NCI-H526 treated with DMSO at 0.1 percent for 48 hours (cell line): ENCODE measurements at regions not wholly inside any gene's neighbourhood (a gene's known extent, or its start where the extent isn't known, plus 50 kb on each side); places are given as distances from the start of the nearest gene placed in this dataset.

Experiments used
- DNase-seq: peaks from one replicate; lab custom pipeline; 2025; lab: John Stamatoyannopoulos, UW

GRCh38 chr22:48348855-48349254 is 1478.8 kb downstream of the BRD1 start:
- DNase-seq, result no peak

DNA sequence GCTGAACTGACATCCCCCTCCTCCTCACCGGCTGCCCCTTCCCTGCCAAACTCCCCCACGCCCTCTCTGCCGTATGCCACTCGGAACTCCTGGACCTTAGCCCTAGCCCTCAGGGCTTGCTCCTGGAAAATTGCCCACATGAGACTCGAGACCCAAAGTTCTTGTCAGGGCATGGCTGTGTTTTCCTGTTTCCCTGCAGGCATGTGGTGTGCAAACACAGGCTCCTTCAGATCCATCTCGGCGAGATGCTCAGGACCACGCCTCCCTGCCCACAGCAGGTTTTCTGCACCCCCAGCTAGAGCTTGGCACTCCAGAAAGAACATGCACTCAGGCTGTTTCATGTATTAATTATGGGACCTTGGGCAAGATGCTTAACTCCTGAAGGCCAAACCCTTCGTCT is 1480.4 kb downstream of the BRD1 start:
- DNase-seq, result no peak

GRCh38 chr22:48346911-48347310 is 1480.8 kb downstream of the BRD1 start:
- no peak for DNase-seq

DNA sequence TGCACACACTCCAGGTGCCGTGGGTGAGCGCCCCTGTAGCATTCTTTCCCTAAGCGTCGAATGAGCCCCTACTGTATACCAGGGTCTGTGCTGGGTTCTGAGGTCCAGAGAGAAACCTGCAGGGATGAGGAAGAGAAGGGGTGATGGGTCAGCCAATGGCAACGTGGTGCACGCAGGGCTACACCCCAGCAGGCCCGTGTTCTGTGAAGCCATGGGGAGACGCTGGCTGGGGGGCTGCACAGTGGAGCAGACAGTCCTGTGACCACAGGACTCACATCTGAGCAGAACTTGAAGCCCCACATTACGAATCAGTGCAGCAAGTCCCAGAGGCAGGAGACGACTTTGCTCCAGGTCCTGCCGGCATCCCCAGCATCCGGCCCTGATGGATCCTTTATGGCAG is 1481.4 kb downstream of the BRD1 start:
- DNase-seq, result no peak

- no peak for DNase-seq
These were observed 1482.0 kb downstream of the BRD1 start for GRCh38 chr22:48345631-48346030.

DNA sequence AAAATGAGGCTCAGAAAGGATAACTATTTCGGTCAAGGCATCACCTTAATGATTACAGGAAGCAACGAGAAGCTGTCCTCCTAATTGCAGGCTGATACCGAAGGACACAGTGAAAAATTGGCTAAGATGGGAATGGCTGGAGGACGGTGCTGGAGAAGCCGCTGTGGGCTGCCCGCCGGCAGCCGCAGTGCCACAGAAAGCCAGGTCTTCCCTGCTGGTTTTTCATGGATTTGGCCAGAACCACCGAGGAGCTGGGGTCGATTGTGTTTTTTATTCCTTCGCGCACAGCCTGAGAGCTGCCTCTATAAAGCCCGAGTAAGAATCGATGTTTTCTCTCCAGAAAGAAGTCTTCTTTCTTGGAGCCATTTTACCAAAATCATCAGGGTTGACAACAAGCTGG is 1484.2 kb downstream of the BRD1 start:
- no peak for DNase-seq

DNA sequence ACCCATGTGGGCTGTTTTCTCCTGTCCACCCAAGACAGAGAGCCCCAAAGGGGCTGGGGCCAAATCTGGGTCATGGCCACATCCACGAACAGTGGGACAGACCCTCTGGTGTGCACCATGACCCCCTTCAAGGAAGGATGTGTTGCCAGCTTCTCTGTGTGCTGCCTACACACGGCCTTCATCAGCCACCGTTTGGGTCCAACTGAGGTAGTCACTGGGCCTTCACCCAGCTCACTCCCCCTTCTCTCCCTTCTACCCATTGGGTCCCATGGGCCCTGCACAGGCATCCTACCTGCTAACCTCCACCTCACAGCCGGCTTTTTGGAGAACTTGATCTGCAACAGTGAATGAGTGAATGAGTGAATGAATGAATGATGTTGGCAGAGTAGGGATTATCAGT is 1484.9 kb downstream of the BRD1 start:
- no peak for DNase-seq

GRCh38 chr22:48342016-48342415 is 1485.7 kb downstream of the BRD1 start:
- DNase-seq, result no peak

DNA sequence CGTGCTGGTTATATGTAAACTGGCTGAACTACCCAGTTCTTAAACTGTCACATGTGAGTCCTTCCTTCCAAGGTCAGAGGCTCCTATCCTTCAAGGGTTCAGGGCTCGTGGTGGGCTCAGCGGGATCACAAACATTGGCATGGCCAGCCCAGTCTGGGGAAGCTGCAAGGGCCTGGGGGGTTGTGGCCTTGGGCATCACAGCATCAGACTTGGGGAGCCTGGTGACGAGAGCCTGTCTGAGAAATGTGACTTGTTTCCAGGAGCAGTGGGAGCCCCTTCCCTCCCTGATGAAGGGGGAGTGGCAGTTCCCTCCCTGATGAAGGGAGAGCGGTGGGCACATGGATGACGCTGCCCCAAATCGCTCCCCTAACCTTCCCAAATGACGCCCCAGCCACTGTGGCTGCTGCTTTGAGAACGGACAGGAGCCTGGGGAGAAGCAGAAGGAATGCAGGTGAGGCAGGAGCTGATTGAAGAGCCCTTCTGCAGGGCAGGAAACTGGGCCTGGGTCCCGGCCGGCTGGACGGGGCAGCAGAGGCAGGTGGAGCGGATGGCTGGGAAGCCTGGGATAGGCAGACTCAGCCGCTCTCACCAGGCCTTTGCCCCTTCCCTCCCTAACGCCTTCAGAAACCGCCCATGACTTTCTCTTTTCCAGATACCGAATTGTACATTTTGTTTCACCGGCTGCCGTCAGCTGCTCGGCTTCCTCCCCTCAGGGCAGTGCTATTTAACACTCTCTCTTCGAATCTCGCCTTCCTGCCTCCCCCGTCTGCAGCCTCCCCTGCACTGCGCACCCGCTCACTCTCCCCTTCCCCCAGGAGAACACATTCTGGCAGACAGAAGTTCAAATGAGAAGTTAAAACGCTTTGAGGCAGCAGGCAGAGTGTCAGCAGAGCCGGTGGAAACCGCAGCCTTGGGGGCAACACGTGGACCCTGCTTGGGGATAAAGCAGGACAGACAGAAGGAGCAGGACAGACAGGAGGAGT is 1486.7 kb downstream of the BRD1 start:
- no peak for DNase-seq

DNA sequence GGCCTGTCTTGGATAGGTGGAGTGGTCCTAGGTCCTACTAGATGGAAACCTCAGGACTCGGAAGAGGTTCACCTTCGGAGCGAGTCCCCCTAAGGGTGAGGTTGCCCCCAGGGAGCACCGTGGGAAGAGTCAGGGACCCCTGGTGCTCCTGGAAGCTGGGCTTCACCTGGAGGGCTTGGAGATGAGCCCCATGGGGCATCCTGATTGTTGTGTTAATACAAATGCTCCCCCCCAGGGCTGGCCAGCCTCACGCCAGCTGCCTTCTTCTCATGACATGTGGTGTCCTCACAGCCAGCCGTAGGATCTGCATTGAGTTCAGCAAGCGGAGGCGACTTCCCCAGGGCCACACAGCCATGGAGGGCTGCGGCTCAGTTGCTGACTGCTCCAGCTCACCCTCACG is 1487.5 kb downstream of the BRD1 start:
- no peak for DNase-seq

- no peak for DNase-seq
These were observed 1488.6 kb downstream of the BRD1 start for GRCh38 chr22:48338793-48339705.

GRCh38 chr22:48337957-48338792 is 1489.5 kb downstream of the BRD1 start:
- no peak for DNase-seq

DNA sequence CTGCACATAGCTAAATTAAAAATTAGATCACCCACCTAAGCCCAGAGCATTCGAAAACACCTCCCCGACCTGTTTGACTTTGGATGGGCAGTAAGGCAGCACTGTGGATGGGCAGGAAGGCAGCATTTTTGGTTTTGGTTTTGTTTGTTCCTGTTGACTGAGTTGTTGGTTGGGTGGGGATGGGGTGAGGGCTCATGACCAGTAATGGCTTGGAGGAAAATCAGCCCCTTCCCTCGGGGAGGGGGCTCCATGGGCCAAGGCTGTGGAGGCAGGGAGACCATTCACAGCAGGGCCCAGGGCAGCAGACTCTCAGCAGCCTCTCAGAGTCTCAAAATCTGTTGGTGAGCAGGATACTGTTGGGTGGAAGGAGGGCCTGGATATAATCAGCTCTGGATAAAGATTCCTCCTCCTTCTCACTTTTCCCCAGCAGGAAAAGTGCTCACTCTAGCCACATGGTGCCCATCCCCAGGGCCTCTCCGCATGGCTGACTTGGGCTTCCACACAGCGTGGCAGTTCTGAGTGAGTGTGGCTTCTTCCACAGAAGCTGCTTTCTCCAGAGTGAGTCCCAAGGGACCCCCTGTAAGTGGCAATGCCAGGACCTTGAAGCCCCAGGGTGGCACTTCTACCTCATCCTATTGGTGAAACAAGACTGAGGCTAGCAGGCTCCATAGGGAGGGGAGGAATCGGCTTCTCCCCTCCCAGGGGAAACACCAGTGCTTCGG is 1491.2 kb downstream of the BRD1 start:
- no peak for DNase-seq

GRCh38 chr22:48335442-48336139 is 1492.1 kb downstream of the BRD1 start:
- no peak for DNase-seq

GRCh38 chr22:48334971-48335370 is 1492.7 kb downstream of the BRD1 start:
- DNase-seq, result no peak

DNA sequence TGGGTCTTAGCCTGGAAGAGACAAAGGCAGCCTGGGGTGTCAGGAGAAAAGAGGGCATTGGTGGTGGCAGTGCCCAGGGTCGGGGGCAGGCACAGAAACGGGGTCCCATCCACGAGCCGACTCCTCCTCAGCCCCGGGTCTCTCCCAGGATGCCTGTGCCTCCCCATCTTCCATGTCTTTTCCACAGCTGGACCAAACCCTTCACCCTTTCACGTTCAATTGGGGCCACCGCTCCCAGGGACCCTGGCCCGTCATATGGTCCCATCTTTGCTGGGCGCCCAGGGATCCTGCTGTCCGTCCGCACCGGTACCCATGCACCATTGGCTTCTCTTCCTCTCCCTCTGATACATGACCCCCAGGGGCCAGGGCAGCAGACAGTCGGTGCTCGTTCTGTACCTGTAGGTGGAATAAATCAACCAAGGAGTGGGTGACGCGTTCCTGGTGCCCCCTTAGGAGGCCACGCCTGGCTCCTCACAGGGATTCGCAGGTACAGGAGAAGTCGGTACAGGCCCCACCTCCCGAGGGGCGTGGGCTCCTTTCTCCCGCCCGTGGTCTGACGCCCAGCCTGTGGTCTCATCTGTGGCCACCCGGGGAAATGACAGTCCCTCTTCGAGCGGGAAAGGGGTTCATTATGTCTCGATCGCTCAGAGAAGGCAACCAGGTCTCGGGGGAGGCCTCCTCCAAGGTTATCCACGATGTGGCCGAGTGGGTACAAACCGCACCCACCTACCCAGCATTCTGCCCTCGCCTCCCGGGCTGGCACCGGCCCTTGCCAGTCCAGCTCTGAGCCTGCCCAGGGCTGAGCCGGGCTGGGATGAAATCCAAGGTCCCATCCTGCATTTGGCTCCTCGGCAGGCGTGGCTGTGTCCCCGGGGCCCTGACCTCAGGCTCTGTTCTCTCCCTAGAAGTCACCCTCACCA is 1493.6 kb downstream of the BRD1 start:
- DNase-seq, result no peak

GRCh38 chr22:48333323-48333763 is 1494.3 kb downstream of the BRD1 start:
- DNase-seq, result no peak

DNA sequence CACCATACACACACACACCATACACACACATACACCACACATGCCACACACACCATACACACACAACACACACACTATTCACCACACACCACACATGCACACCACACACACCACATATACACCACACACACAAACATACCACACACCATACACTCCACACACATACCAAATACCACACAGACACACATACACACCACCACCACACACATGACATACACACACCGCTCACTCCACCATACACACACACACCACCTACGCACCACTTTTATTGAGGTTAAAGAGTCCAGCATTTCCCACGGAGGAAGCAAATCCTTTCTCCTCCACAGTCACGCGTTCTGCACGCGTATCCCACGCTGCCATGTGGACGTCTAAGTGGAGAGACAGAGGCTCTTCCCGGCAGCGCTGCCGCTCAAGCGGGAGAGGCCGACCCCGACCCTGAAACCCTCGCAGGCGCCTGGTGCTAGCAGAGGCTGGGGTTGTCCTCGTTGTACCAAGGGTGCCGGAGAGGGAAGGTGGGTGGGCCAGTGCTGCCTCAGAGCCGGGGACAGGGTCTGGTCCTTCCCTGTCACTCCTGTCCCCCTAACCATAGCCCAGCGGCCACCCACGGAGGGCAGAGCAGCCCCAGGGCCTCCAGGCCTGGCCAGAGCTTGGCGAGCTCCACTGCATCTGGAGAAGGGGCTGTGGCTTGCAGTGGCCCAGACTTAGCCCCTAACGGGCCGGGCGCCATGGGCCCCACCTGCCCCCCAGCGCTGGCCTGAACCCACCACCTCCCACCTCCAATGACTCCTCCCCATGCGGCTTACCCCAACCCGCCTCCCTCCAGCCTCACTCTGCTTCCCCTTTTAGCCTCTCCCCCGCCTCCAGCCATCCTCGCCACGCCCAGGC is 1495.0 kb downstream of the BRD1 start:
- no peak for DNase-seq
